GM12892 (cell line): ENCODE measurements at regions not wholly inside any gene's neighbourhood (a gene's known extent, or its start where the extent isn't known, plus 50 kb on each side); places are given as distances from the start of the nearest gene placed in this dataset.

Experiments used
- POLR2A ChIP-seq: IDR thresholded peaks from 2 replicates; pipeline ENCODE4 v1.6.1; 2011; ENCODE audit warnings: low read depth, low read length, control low read depth
- POLR2AphosphoS5 ChIP-seq: IDR thresholded peaks from 2 replicates; pipeline ENCODE4 v1.6.1; 2011; ENCODE audit warnings: low read depth, low read length, control low read depth
- TAF1 ChIP-seq: IDR thresholded peaks from 2 replicates; pipeline ENCODE4 v1.6.1; 2011; ENCODE audit warnings: low read depth, mild to moderate bottlenecking, control low read depth, low read length, borderline replicate concordance

- TF ChIP-seq POLR2A (no peak), POLR2AphosphoS5 (no peak), TAF1 (no peak)
These were observed 94.2 kb upstream of the EFEMP1 start for GRCh38 chr2:56017784-56018183.
